Mucosa of rectum (tissue), 2 donors: ENCODE measurements at regions not wholly inside any gene's neighbourhood (a gene's known extent, or its start where the extent isn't known, plus 50 kb on each side); places are given as distances from the start of the nearest gene placed in this dataset.
A peak's percentile ranks its signal among the peaks of the same experiment; 100 is the strongest.

Source experiments
- H3K27ac ChIP-seq, 2 donors: one replicate each; pipeline ENCODE4 v1.7.0; 2013; ENCODE audit warnings: inconsistent platforms in 2 of 2, low read depth in 2 of 2, low read length in 2 of 2
- H3K27me3 ChIP-seq, 2 donors: one replicate each; pipeline ENCODE4 v1.7.0; 2013; ENCODE audit warnings: low read length in 2 of 2; ENCODE audit not compliant: control insufficient read depth in 2 of 2, insufficient read depth in 2 of 2
- H3K36me3 ChIP-seq, 2 donors: one replicate each; pipeline ENCODE4 v1.7.0; 2013; ENCODE audit warnings: low read length in 2 of 2; ENCODE audit not compliant: control insufficient read depth in 2 of 2, insufficient read depth in 2 of 2
- H3K4me1 ChIP-seq, 2 donors: one replicate each; pipeline ENCODE4 v1.7.0; 2013; ENCODE audit warnings: low read length in 2 of 2, mild to moderate bottlenecking in 1 of 2; ENCODE audit not compliant: control insufficient read depth in 2 of 2, insufficient read depth in 2 of 2
- H3K4me3 ChIP-seq, 2 donors: one replicate each; pipeline ENCODE4 v1.7.0; 2013; ENCODE audit warnings: low read length in 2 of 2
- H3K9ac ChIP-seq, 2 donors: one replicate each; pipeline ENCODE4 v1.7.0; 2013; ENCODE audit warnings: low read length in 2 of 2, low read depth in 1 of 2, mild to moderate bottlenecking in 1 of 2
- H3K9me3 ChIP-seq, 2 donors: one replicate each; pipeline ENCODE4 v1.7.0; 2013; ENCODE audit warnings: low read length in 2 of 2; ENCODE audit not compliant: control insufficient read depth in 2 of 2
- donor health status: healthy.
- donor health status: Normal muscosa, but diverticular disease.

GRCh38 chr14:27410981-27411380 is 813.1 kb upstream of the NOVA1 start:
- Histone ChIP-seq H3K4me1 (no peaks in the 10 kb centered on the region), H3K36me3 (no peaks in the 10 kb centered on the region), H3K9me3 (no peaks in the 10 kb centered on the region), H3K4me3 (no peak overlapping the region), H3K9ac (no peak overlapping the region), H3K27ac (no peak overlapping the region), H3K27me3 (no peaks in the 10 kb centered on the region)

- Histone ChIP-seq H3K27me3 (no peaks in the 10 kb centered on the region), H3K36me3 (no peaks in the 10 kb centered on the region), H3K4me1 (no peaks in the 10 kb centered on the region), H3K27ac (no peak overlapping the region), H3K4me3 (no peak overlapping the region), H3K9ac (no peak overlapping the region), H3K9me3 (no peaks in the 10 kb centered on the region)
These were observed 830.0 kb upstream of the NOVA1 start for GRCh38 chr14:27427796-27428195.

GRCh38 chr14:27435923-27436670 is 838.3 kb upstream of the NOVA1 start:
- no peak overlapping the region for H3K4me3 ChIP-seq
- peak overlapping the region in 1 of 2 donors; percentile 45 for H3K27ac ChIP-seq
- no peaks in the 10 kb centered on the region for H3K27me3 ChIP-seq
- peaks cover 0 to 6% of the 10 kb centered on the region in 2 donors for H3K4me1 ChIP-seq
- no peak overlapping the region for H3K9ac ChIP-seq
- no peaks in the 10 kb centered on the region for H3K36me3 ChIP-seq
- no peaks in the 10 kb centered on the region for H3K9me3 ChIP-seq

- H3K9me3 ChIP-seq: no peaks in the 10 kb centered on the region
- no peak overlapping the region for H3K4me3 ChIP-seq
- no peaks in the 10 kb centered on the region for H3K4me1 ChIP-seq
- no peaks in the 10 kb centered on the region for H3K27me3 ChIP-seq
- H3K9ac ChIP-seq: no peak overlapping the region
- H3K27ac ChIP-seq: no peak overlapping the region
- no peaks in the 10 kb centered on the region for H3K36me3 ChIP-seq
These were observed 886.8 kb upstream of the NOVA1 start for GRCh38 chr14:27484633-27485032.

- H3K36me3 ChIP-seq: no peaks in the 10 kb centered on the region
- H3K4me1 ChIP-seq: no peaks in the 10 kb centered on the region
- H3K9ac ChIP-seq: no peak overlapping the region
- no peaks in the 10 kb centered on the region for H3K27me3 ChIP-seq
- no peaks in the 10 kb centered on the region for H3K9me3 ChIP-seq
- H3K27ac ChIP-seq: no peak overlapping the region
- H3K4me3 ChIP-seq: no peak overlapping the region
These were observed 887.4 kb upstream of the NOVA1 start for GRCh38 chr14:27485193-27485592.

- no peaks in the 10 kb centered on the region for H3K27me3 ChIP-seq
- H3K27ac ChIP-seq: no peak overlapping the region
- H3K4me1 ChIP-seq: no peaks in the 10 kb centered on the region
- peaks cover 0 to 2% of the 10 kb centered on the region in 2 donors for H3K9me3 ChIP-seq
- H3K9ac ChIP-seq: no peak overlapping the region
- H3K36me3 ChIP-seq: no peaks in the 10 kb centered on the region
- no peak overlapping the region for H3K4me3 ChIP-seq
These were observed 908.4 kb upstream of the NOVA1 start for GRCh38 chr14:27506272-27506671.

GRCh38 chr14:27528328-27528727 is 930.5 kb upstream of the NOVA1 start:
- no peak overlapping the region for H3K9ac ChIP-seq
- H3K9me3 ChIP-seq: no peaks in the 10 kb centered on the region
- no peaks in the 10 kb centered on the region for H3K4me1 ChIP-seq
- no peak overlapping the region for H3K27ac ChIP-seq
- no peak overlapping the region for H3K4me3 ChIP-seq
- no peaks in the 10 kb centered on the region for H3K27me3 ChIP-seq
- H3K36me3 ChIP-seq: no peaks in the 10 kb centered on the region

- Histone ChIP-seq H3K4me3 (no peak overlapping the region), H3K36me3 (no peaks in the 10 kb centered on the region), H3K4me1 (no peaks in the 10 kb centered on the region), H3K9ac (no peak overlapping the region), H3K27me3 (no peaks in the 10 kb centered on the region), H3K27ac (no peak overlapping the region), H3K9me3 (no peaks in the 10 kb centered on the region)
These were observed 938.9 kb upstream of the NOVA1 start for GRCh38 chr14:27536748-27537147.

- Histone ChIP-seq H3K4me1 (no peaks in the 10 kb centered on the region), H3K9me3 (no peaks in the 10 kb centered on the region), H3K36me3 (no peaks in the 10 kb centered on the region), H3K9ac (no peak overlapping the region), H3K4me3 (no peak overlapping the region), H3K27me3 (no peaks in the 10 kb centered on the region), H3K27ac (no peak overlapping the region)
These were observed 948.3 kb upstream of the NOVA1 start for GRCh38 chr14:27546111-27546510.

- Histone ChIP-seq H3K9me3 (no peaks in the 10 kb centered on the region), H3K9ac (no peak overlapping the region), H3K27me3 (no peaks in the 10 kb centered on the region), H3K4me3 (no peak overlapping the region), H3K4me1 (no peaks in the 10 kb centered on the region), H3K36me3 (no peaks in the 10 kb centered on the region), H3K27ac (no peak overlapping the region)
These were observed 956.0 kb upstream of the NOVA1 start for GRCh38 chr14:27553790-27554189.
